ENCODE measurements at regions not wholly inside any gene's neighbourhood (a gene's known extent, or its start where the extent isn't known, plus 50 kb on each side); places are given as distances from the start of the nearest gene placed in this dataset.
"Not testable (repeated sequence)": the region's sequence is repeated elsewhere in the genome, so short reads cannot be mapped to it uniquely, and the experiment has no call there.

DNA sequence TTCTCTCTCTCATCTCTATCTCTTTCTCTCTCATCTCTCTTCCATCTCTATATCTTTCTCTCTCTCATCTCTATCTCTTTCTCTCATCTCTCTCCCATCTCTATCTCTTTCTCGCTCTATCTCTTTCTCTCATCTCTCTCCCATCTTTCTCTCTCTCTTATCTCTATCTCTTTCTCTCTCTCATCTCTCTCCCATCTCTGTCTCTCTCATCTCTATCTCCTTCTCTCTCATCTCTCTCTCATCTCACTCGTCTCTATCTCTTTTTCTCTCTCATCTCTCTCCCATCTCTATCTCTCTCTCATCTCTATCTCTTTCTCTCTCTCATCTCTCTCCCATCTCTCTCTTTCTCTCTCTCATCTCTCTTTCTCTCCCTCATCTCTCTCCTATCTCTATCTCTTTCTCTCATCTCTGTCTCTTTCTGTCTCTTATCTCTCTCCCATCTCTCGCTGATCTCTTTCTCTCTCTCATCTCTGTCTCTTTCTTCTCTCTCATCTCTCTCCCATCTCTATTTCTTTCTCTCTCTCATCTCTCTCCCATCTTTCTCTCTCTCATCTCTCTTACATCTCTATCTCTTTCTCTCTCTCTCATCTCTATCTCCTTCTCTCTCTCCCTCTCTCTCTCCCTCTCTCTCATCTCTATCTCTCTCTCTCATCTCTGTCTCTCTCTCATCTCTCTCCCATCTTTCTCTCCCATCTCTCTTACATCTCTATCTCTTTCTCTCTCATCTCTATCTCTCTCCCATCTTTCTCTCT lies 388.7 kb downstream of the NPHP4 start:
- no peak for DNase-seq
- intact Hi-C loops (cut with DNase I): no loop called here

DNA sequence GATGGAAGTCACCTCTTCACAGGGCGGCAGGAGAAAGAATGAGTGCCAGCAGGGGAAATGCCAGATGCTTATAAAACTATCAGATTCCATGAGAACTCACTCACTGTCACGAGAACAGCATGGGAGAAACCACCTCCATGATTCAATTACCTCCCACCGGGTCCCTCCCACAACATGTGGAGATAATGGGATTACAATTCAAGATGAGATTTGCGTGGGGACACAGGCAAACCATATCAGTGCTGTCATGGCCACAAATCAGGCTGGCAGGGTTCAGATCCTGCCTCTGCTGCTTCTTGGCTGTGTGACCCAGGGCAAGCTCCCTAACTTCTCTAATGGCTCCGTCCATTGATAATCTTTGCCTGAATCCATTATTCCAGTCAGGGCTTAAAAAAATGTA lies 389.5 kb downstream of the NPHP4 start:
- intact Hi-C loops (cut with DNase I): not testable (repeated sequence)
- peak in 5 of 42 donors; percentile 18 to 58 (median 34) for DNase-seq

DNA sequence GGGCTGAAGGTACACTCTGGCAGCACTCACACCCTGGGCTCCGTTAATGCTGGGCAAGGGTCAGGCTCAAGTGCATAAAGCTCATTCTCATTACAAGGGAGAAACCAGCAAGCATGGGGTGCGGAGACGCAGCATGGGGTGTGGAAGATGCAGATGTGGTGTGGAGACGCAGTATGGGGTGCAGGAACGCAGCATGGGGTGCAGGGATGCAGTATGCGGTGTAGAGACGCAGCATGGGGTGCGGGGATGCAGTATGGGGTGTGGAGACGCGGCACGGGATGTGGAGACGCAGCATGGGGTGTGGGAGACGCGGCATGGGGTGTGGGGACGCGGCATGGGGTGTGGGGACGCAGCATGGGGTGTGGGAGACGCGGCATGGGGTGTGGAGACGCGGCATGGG lies 390.7 kb downstream of the NPHP4 start:
- intact Hi-C loops (cut with DNase I): no loop called here
- DNase-seq: peak in 1 of 42 donors; percentile 22

DNA sequence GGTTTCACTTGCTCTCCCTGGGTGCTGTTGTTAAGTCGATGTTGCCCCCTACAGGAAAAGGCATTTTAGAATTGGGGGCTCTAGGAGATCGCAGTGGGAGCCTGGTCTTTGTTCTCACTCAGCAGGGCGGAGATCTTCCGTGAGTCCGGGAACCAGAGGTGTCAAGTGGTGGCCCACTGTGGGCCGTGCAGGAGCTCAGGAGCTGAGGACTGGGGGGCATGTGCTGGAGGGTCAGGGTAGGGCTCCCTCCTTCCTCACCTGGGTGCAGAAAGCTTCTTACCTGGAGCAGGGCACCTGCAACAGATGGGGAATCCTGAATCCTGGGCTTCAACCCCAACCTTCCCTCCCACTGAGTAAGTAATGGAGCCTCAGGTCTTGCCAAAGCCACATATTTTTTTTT lies 392.7 kb downstream of the NPHP4 start:
- intact Hi-C loops (cut with DNase I): no loop called here
- peak in 1 of 42 donors; percentile 10 for DNase-seq

GRCh38 chr1:5598824-5599395 lies 393.3 kb downstream of the NPHP4 start:
- intact Hi-C loops (cut with DNase I): no loop called here
- peak in 1 of 42 donors; percentile 30 for DNase-seq

GRCh38 chr1:5597991-5598823 lies 394.0 kb downstream of the NPHP4 start:
- DNase-seq: peak in 7 of 42 donors; percentile 16 to 50 (median 37)
- intact Hi-C loops (cut with DNase I): no loop called here

GRCh38 chr1:5597171-5597850 lies 394.9 kb downstream of the NPHP4 start:
- peak in 41 of 42 donors; percentile 20 to 83 (median 62) for DNase-seq
- intact Hi-C loops (cut with DNase I): no loop called here

DNA sequence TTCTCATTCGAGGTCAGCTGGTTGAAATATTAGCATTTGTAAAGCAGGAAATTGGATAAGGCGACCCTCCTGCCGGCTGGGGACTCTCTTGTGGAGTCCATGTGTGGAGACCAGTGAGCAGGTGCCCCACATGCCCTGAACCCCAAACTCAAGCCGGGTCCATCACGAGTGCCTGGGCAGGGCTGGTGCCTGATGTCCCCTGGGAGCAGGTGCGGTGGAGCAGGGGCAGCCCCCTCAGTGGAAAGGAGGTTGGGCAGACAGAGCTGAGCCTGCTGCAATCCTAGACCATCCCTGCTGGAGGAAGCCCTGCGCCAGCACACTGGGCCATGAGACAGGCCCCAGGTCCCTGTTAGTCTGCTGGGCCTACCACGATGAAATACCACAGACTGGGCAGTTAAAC lies 395.6 kb downstream of the NPHP4 start:
- DNase-seq: peak in 1 of 42 donors; percentile 24
- intact Hi-C loops (cut with DNase I): no loop called here

DNA sequence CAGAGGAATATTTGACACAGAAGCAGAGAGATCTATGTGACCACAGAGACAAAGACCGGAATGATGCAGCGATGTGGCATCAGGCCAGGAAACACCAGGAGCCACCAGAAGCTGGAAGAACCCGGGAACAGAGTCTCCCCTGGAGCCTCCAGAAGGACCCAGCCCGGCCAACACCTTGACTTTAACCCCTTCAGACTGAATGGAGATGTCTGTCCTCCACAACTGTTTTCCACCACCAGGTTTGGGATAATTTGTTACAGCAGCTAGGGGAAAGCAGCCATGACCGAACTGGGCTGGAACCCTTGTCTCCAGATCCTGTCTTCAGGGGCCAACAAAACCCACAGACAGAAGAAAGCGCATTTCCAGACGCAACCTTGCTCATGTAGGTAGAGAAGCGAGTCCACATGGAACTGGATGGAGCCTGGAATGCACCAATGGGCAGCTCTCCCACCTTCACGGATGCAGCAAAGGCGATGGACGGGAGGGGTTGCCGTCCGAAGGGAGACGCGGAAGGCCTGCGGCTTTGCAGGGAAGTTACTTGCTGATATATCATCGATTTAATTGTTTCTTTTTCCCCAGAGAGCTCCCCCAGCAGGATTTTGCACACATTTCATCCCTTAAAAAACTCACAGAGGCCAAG lies 396.6 kb downstream of the NPHP4 start:
- intact Hi-C loops (cut with DNase I): no loop called here
- DNase-seq: peak in 1 of 42 donors; percentile 29

DNA sequence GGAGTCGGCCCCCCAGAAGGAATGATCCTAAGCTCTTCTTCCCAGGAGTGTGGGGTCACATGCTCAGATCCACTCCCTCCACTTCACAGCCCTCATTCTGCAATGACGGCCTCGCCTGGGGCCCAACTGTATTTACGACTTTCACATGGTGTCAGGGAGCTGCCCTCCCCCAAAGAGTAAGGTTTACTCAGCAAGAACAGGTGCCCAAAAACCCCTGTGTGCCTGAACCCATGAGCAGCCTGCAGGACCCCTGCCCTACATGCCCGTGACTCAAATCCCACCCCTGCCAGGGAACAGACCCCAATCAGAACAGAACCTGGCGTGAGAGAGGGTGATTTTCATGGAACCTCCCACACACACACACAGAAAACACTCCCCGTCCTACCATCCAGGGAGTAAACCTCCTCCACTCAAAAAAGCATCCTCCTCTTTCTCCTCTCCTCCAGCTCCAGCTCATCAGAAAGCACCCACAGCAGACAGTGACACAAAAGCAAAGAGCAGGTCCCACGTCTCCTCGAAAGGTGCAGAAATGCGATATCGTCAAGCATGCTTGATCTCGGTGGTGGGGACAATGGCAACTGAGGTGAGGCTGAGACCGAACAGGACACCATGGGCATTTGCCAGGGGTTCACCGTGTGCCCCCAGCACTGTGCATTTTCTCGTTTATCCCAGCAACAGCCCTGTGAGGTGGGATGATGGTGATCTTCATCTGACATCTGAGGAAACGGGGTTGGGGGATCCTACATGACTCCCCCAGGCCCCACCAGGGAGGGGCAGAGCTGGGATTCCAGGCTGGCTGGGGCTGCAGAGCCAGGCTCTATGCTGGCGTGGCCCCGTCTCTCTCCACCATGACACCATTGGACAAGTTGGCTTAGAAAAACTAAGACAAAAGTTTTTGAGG lies 397.9 kb downstream of the NPHP4 start:
- intact Hi-C loops (cut with DNase I): no loop called here
- DNase-seq: peak in 20 of 42 donors; percentile 11 to 77 (median 44)

GRCh38 chr1:5590717-5591116 lies 401.5 kb downstream of the NPHP4 start:
- intact Hi-C loops (cut with DNase I): no loop called here
- DNase-seq: no peak

DNA sequence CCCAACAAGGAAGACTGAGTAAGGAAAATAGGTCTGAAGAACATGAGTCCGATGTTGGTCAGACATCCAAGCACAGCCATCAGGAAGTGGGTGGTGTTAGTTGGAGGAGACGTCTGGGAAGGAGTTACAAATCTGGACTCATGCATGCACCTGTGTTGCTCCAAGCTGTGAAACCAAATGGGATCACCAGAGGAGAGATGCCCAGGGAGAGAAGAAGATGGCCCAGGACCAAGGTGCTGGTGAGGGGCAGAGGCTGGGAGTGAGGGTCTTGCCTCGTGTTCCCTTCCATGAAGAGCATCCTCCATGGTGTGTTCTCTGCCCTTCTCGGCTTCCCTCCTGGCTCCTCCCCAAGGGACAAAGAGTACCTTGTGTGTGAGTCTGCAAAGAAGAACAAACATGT lies 405.6 kb downstream of the NPHP4 start:
- intact Hi-C loops (cut with DNase I): no loop called here
- peak in 1 of 42 donors; percentile 16 for DNase-seq

- DNase-seq: no peak
Observed at GRCh38 chr1:5585256-5585655, 407.0 kb downstream of the NPHP4 start.

DNA sequence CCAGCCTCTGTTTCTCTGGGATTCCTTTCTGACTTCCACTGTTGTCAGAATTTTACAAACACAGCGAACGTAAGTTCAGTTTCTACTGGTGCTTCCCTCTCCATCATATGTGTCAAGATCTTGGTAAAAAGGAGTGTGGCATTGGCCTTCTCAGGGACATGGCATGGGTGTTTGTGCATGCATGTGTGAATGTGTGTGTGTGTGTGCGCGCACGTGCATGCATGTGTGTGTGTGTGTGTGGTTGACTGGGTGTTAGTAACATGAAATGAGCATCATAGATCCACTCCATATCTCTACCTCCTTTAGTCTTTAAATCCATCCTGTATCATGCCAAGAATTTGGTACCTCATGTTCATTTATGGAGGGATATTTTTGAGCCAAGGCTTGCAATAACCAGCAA lies 411.3 kb downstream of the NPHP4 start:
- no peak for DNase-seq
- intact Hi-C loops (cut with DNase I): no loop called here

More at GRCh38 chr1:5585256-5585655, 407.0 kb downstream of the NPHP4 start:
- intact Hi-C loops (cut with DNase I): no loop called here

DNA sequence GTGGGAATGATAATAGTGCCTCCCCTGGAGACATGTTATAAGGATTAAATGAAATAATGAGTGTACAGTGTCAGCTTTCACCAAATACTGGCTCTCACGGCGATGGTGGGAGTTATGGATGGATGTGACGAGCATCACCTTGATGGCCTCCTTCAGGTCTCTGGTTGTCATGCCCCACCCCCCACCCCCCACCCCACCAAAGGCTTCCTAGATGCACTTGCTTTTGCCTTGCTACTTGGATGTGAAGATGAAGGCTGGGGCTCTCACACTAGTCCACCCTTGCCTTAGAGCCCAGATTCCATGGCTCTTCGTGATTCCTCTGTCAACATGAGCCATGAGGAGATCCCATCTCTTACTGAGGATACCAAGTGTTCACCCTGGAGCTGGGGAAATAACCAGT lies 412.3 kb downstream of the NPHP4 start:
- intact Hi-C loops (cut with DNase I): no loop called here
- no peak for DNase-seq

- intact Hi-C loops (cut with DNase I): no loop called here
- DNase-seq: peak in 1 of 42 donors; percentile 2
Observed at GRCh38 chr1:5578690-5579089, 413.5 kb downstream of the NPHP4 start.

GRCh38 chr1:5577255-5578040 lies 414.8 kb downstream of the NPHP4 start:
- peak in 1 of 42 donors; percentile 30 for DNase-seq
- intact Hi-C loops (cut with DNase I): no loop called here
